ENCODE measurements at regions not wholly inside any gene's neighbourhood (a gene's known extent, or its start where the extent isn't known, plus 50 kb on each side); places are given as distances from the start of the nearest gene placed in this dataset.

DNA sequence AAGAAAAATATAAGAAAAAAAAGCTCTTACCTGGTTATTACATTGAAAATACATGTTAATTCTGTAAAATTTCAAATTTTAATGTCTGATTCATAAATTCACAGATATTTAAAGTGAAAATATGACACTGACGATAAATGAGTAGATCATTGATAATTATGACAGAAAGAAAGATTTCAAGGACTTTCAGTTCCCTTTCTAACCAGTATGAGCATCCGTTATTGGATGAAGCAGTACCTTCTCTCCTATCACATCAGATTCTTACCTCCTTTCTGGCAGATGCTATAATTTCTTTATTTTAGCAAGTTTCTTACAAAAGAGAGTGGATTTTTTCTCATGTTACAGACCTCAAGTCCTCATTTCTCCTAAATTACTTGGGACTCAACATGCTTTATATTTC lies 847.3 kb downstream of the JRKL start:
- no peak overlapping the region for H3K27ac ChIP-seq (ENCODE audit: low read depth, low read length, poor library complexity, severe bottlenecking)
- H3K4me2 ChIP-seq (ENCODE audit: low read length), result no peak overlapping the region
- no peaks in the 10 kb centered on the region for H3F3A ChIP-seq (ENCODE audit: insufficient read depth, low read length)
- H2AFZ ChIP-seq (ENCODE audit: low read length), result no peak overlapping the region
- H3K4me1 ChIP-seq (ENCODE audit: insufficient read depth, low read length, severe bottlenecking), result no peaks in the 10 kb centered on the region
- no peaks in the 10 kb centered on the region for H3K9me3 ChIP-seq (ENCODE audit: low read length)
- H3K79me2 ChIP-seq (ENCODE audit: insufficient read depth, low read length), result no peaks in the 10 kb centered on the region
- TF ChIP-seq, protein P1, sequence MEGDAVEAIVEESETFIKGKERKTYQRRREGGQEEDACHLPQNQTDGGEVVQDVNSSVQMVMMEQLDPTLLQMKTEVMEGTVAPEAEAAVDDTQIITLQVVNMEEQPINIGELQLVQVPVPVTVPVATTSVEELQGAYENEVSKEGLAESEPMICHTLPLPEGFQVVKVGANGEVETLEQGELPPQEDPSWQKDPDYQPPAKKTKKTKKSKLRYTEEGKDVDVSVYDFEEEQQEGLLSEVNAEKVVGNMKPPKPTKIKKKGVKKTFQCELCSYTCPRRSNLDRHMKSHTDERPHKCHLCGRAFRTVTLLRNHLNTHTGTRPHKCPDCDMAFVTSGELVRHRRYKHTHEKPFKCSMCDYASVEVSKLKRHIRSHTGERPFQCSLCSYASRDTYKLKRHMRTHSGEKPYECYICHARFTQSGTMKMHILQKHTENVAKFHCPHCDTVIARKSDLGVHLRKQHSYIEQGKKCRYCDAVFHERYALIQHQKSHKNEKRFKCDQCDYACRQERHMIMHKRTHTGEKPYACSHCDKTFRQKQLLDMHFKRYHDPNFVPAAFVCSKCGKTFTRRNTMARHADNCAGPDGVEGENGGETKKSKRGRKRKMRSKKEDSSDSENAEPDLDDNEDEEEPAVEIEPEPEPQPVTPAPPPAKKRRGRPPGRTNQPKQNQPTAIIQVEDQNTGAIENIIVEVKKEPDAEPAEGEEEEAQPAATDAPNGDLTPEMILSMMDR (IDR thresholded peaks at IDR 0.05; ENCODE audit: low read length), result no peak
- no peak for TF ChIP-seq EZH2 (IDR thresholded peaks at IDR 0.05; ENCODE audit: borderline replicate concordance, low read length)
- no peaks in the 10 kb centered on the region for H3K36me3 ChIP-seq (ENCODE audit: insufficient read depth, low read length)
- H3K9ac ChIP-seq (ENCODE audit: low read length), result no peak overlapping the region
- H4K20me1 ChIP-seq (ENCODE audit: insufficient read depth, low read length), result no peaks in the 10 kb centered on the region
- no peaks in the 10 kb centered on the region for H3K27me3 ChIP-seq (ENCODE audit: insufficient read depth, low read length)
- H3K4me3 ChIP-seq (ENCODE audit: low read depth, low read length, poor library complexity, severe bottlenecking), result no peak overlapping the region
- H3K9me2 ChIP-seq (ENCODE audit: low read depth, low read length), result no peaks in the 10 kb centered on the region

DNA sequence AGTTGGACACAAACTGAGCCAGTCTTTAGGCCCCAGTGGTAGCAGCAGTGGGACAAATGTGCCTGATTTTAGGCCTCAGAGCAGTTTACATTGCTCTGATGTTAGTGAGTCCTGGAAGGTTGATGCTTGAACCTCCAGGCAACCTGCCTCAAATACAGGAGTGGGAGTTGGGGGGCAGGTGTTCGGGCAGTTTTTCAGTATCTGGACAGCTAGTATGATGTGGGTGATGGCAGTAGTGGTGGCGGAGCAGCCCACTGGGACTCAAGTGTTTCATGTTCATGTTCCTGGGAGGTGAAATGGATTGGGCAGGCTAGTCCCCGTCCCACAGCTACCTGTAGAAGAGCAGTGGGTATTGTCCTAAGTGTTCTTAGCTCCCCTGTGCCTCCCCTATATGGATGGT lies 857.8 kb downstream of the JRKL start:
- Histone ChIP-seq H3K4me3 (ENCODE audit: low read depth, low read length, poor library complexity, severe bottlenecking) (no peak overlapping the region), H3K9me3 (ENCODE audit: low read length) (no peaks in the 10 kb centered on the region), H3K36me3 (ENCODE audit: insufficient read depth, low read length) (no peaks in the 10 kb centered on the region), H3K27me3 (ENCODE audit: insufficient read depth, low read length) (no peaks in the 10 kb centered on the region), H3K4me2 (ENCODE audit: low read length) (no peak overlapping the region), H3F3A (ENCODE audit: insufficient read depth, low read length) (no peaks in the 10 kb centered on the region), H3K79me2 (ENCODE audit: insufficient read depth, low read length) (no peaks in the 10 kb centered on the region), H4K20me1 (ENCODE audit: insufficient read depth, low read length) (no peaks in the 10 kb centered on the region), H3K9ac (ENCODE audit: low read length) (no peak overlapping the region), H3K27ac (ENCODE audit: low read depth, low read length, poor library complexity, severe bottlenecking) (no peak overlapping the region), H3K4me1 (ENCODE audit: insufficient read depth, low read length, severe bottlenecking) (no peaks in the 10 kb centered on the region), H2AFZ (ENCODE audit: low read length) (no peak overlapping the region), H3K9me2 (ENCODE audit: low read depth, low read length) (no peaks in the 10 kb centered on the region)
- no peak for TF ChIP-seq EZH2 (IDR thresholded peaks at IDR 0.05; ENCODE audit: borderline replicate concordance, low read length)
- TF ChIP-seq, protein P1 (IDR thresholded peaks at IDR 0.05; ENCODE audit: low read length), result no peak

DNA sequence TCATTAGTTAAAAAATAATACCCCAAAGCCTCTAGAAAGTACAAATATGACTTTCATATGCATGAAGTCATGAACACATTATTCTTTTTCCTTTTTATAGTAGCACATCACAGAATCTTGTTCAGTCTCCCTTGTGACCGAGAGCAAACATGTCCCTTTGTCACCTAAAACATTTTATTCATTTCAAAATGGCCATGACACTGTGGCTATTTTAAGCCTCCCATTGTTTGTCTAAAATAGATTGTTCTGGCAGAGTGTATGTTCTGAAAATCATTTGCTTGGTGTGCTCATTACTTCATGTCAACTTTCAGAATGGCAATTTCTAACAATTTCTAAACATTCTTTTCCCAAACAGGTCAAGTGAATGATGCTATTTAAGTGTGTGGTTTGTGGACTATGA lies 865.0 kb downstream of the JRKL start:
- no peak overlapping the region for H3K9ac ChIP-seq (ENCODE audit: low read length)
- H3K79me2 ChIP-seq (ENCODE audit: insufficient read depth, low read length), result no peaks in the 10 kb centered on the region
- H3K27ac ChIP-seq (ENCODE audit: low read depth, low read length, poor library complexity, severe bottlenecking), result no peak overlapping the region
- no peaks in the 10 kb centered on the region for H3K27me3 ChIP-seq (ENCODE audit: insufficient read depth, low read length)
- no peak overlapping the region for H2AFZ ChIP-seq (ENCODE audit: low read length)
- no peaks in the 10 kb centered on the region for H3K9me2 ChIP-seq (ENCODE audit: low read depth, low read length)
- H3K4me3 ChIP-seq (ENCODE audit: low read depth, low read length, poor library complexity, severe bottlenecking), result no peak overlapping the region
- H3K36me3 ChIP-seq (ENCODE audit: insufficient read depth, low read length), result no peaks in the 10 kb centered on the region
- no peaks in the 10 kb centered on the region for H3F3A ChIP-seq (ENCODE audit: insufficient read depth, low read length)
- no peak for TF ChIP-seq EZH2 (IDR thresholded peaks at IDR 0.05; ENCODE audit: borderline replicate concordance, low read length)
- TF ChIP-seq, protein P1 (IDR thresholded peaks at IDR 0.05; ENCODE audit: low read length), result no peak
- H3K9me3 ChIP-seq (ENCODE audit: low read length), result no peaks in the 10 kb centered on the region
- H3K4me1 ChIP-seq (ENCODE audit: insufficient read depth, low read length, severe bottlenecking), result no peaks in the 10 kb centered on the region
- no peaks in the 10 kb centered on the region for H4K20me1 ChIP-seq (ENCODE audit: insufficient read depth, low read length)
- H3K4me2 ChIP-seq (ENCODE audit: low read length), result no peak overlapping the region
